T1000 (cell line): ENCODE measurements at regions not wholly inside any gene's neighbourhood (a gene's known extent, or its start where the extent isn't known, plus 50 kb on each side); places are given as distances from the start of the nearest gene placed in this dataset.

Experiments used
- DNase-seq: peaks from one replicate; lab custom pipeline; 2025; ENCODE audit warnings: mixed read lengths; lab: John Stamatoyannopoulos, UW

GRCh38 chr2:223523551-223524001 lies 78.6 kb downstream of the SCG2 start:
- DNase-seq, result no peak

- no peak for DNase-seq
Measured at GRCh38 chr2:223524066-223524465, 78.1 kb downstream of the SCG2 start.

- no peak for DNase-seq
Measured at GRCh38 chr2:223526106-223526505, 76.1 kb downstream of the SCG2 start.

GRCh38 chr2:223528036-223528435 lies 74.1 kb downstream of the SCG2 start:
- DNase-seq, result no peak

- no peak for DNase-seq
Measured at GRCh38 chr2:223529696-223530095, 72.5 kb downstream of the SCG2 start.

- DNase-seq, result no peak
Measured at GRCh38 chr2:223530811-223531210, 71.3 kb downstream of the SCG2 start.

GRCh38 chr2:223532161-223532560 lies 70.0 kb downstream of the SCG2 start:
- no peak for DNase-seq

- no peak for DNase-seq
Measured at GRCh38 chr2:223532712-223533111, 69.4 kb downstream of the SCG2 start.

GRCh38 chr2:223536546-223536945 lies 65.6 kb downstream of the SCG2 start:
- no peak for DNase-seq

GRCh38 chr2:223537115-223537514 lies 65.0 kb downstream of the SCG2 start:
- DNase-seq, result no peak

GRCh38 chr2:223537651-223538601 lies 64.2 kb downstream of the SCG2 start:
- DNase-seq, result no peak

GRCh38 chr2:223538920-223539440 lies 63.2 kb downstream of the SCG2 start:
- no peak for DNase-seq

GRCh38 chr2:223541546-223541945 lies 60.6 kb downstream of the SCG2 start:
- no peak for DNase-seq

GRCh38 chr2:223542501-223542900 lies 59.7 kb downstream of the SCG2 start:
- DNase-seq, result no peak

- DNase-seq, result no peak
Measured at GRCh38 chr2:223545406-223545805, 56.8 kb downstream of the SCG2 start.

- DNase-seq, result no peak
Measured at GRCh38 chr2:223545830-223546229, 56.3 kb downstream of the SCG2 start.
